Esophagus muscularis mucosa (tissue), 4 donors: ENCODE measurements at regions not wholly inside any gene's neighbourhood (a gene's known extent, or its start where the extent isn't known, plus 50 kb on each side); places are given as distances from the start of the nearest gene placed in this dataset.

Source experiments
- CTCF ChIP-seq, 3 experiments: fragments of 200-600 bp in 2 of 3; fragments of 450-650 bp in 1 of 3; sonication (generic) in 2 of 3; IDR thresholded peaks; one replicate each; pipeline ENCODE4 v1.5.1; 2017 to 2019; ENCODE audit warnings: antibody characterized with exemption in 3 of 3, mild to moderate bottlenecking in 2 of 3, moderate library complexity in 1 of 3
- EP300 ChIP-seq: sonication (generic); formaldehyde crosslinking; IDR thresholded peaks from one replicate; pipeline ENCODE4 v1.6.1; 2017; ENCODE audit warnings: antibody characterized with exemption
- POLR2AphosphoS5 ChIP-seq, 2 donors: sonication (generic); formaldehyde crosslinking; IDR thresholded peaks; one replicate each; pipeline ENCODE4 v1.6.1; 2017; ENCODE audit warnings: antibody characterized with exemption in 2 of 2

GRCh38 chr9:20289423-20290010, 332.8 kb downstream of the MLLT3 start:
- no peak for TF ChIP-seq CTCF (IDR thresholded peaks at IDR 0.05)
- no peak for TF ChIP-seq POLR2AphosphoS5 (IDR thresholded peaks at IDR 0.05)
- no peak for TF ChIP-seq EP300
